CD4-positive, alpha-beta T cell treated with Interleukin-10 for 1 hour (primary cell): ENCODE measurements at regions not wholly inside any gene's neighbourhood (a gene's known extent, or its start where the extent isn't known, plus 50 kb on each side); places are given as distances from the start of the nearest gene placed in this dataset.
"Not testable (repeated sequence)": the region's sequence is repeated elsewhere in the genome, so short reads cannot be mapped to it uniquely, and the experiment has no call there.

ENCODE experiments used
- DNase-seq: peaks from one replicate; pipeline ENCODE4 v3.0.0-alpha.2; 2020

GRCh38 chr20:12698817-12699216 lies 310.0 kb upstream of the SPTLC3 start:
- DNase-seq: no peak

- DNase-seq: no peak
These were observed 309.2 kb upstream of the SPTLC3 start for GRCh38 chr20:12699374-12700228.

DNA sequence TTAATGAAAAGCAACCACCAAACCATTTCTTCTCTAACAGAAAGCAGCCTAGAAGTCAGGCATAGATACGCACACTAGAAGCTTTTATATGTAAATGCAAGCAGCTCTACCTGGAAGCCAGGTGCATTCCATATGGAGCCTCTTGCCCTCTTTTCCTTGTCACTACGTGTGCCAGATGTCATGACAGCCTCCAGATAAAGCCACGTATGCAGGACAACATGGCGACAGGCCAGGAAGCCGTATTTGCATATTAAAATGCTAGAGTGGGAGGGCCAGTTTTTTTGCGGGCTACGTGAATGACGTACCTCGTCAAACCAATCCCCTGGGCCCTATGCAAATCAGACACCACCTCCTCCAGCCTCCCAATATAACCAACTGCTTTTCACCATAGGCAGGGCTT lies 308.1 kb upstream of the SPTLC3 start:
- no peak for DNase-seq

GRCh38 chr20:12702312-12702711 lies 306.5 kb upstream of the SPTLC3 start:
- no peak for DNase-seq

- no peak for DNase-seq
These were observed 293.4 kb upstream of the SPTLC3 start for GRCh38 chr20:12715371-12715770.

DNA sequence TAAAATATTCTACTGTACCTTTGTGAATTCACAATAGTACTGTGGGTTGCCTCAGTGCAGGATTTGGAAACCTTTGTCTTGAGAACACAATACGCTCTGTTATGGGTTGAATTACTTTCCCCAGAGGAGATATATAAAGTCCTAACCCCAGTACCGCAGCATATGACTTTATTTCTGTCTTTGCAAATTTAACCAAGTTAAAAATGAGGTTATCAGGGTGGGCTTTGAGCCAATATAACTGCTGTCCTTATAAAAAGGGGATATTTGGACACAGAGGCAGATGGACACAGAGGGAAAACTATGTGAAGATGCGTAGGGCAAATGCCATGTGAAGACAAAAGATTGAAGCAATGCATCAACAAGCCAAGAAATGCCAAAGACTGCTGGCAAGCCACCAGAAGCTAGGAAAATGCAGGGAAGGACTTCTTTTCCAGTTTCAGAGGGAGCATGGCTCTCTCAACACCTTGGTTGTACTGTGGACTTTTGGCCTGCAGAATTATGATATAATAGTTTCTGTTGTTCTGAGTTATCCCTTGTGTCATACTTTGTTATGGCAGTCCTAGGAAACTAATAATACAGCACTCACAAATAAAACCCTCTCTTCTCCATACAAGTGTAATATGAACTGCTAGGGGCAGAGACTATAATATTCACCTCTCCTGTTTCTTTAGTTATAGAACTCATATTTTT lies 292.6 kb upstream of the SPTLC3 start:
- DNase-seq: no peak

- no peak for DNase-seq
These were observed 291.7 kb upstream of the SPTLC3 start for GRCh38 chr20:12717061-12717460.

DNA sequence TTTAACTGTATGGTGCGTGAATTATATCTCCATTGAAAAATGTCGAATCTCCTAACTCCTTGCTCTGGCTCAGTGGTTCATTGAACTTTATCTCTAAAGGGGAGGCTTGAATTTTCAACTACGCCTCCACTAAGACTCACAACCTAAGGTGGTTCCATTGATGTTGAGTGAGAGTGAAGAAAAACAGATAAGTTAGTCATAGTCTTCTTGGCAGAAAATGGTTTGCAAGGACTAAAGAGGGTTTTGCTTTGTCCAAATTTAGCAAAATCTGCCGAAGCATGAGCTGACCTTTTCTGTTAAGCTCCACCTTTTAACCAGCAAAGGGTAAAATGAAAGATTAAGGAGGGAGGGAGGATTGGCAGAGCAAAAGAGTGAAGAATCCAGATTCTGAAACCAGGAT lies 290.2 kb upstream of the SPTLC3 start:
- no peak for DNase-seq

DNA sequence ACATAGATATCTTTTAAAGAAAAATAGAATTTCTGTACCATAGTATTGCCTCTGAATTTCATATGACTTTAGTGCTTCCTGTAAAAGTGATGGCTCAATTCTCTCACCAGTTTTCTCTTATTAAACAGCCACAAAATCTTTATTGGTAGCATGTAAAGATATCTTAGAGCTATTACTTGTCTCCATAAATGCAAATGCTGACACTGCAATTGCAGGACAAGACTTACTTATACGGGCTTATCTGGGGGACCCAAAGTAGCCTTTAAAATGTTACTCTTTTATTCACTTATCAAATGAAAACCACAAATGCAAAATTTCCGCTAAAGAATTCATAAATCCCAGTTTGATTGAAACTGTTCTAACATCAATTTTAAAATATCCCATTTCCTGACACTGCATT lies 287.1 kb upstream of the SPTLC3 start:
- no peak for DNase-seq

- DNase-seq: no peak
These were observed 286.7 kb upstream of the SPTLC3 start for GRCh38 chr20:12722091-12722490.

- DNase-seq: no peak
These were observed 285.0 kb upstream of the SPTLC3 start for GRCh38 chr20:12723811-12724210.

- no peak for DNase-seq
These were observed 280.0 kb upstream of the SPTLC3 start for GRCh38 chr20:12728782-12729181.

DNA sequence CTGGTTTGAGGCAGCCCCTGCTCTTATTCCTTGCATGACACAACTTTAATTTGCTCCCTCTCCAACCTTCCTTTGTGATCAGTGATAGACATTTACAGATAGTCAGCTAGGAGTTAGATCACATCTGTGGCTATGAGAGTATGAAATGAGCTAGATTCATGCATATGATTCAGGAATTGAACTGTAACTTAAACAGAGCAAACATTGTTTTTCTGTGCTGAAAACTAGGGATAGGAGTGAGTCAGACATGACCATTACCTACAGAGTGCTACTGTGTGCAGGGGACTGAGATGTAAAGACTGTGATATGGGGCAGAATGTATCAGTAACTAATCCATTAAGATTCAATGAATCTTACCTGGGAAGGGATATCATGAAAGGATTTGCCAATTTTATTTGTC lies 279.4 kb upstream of the SPTLC3 start:
- no peak for DNase-seq

- no peak for DNase-seq
These were observed 275.0 kb upstream of the SPTLC3 start for GRCh38 chr20:12733811-12734210.

DNA sequence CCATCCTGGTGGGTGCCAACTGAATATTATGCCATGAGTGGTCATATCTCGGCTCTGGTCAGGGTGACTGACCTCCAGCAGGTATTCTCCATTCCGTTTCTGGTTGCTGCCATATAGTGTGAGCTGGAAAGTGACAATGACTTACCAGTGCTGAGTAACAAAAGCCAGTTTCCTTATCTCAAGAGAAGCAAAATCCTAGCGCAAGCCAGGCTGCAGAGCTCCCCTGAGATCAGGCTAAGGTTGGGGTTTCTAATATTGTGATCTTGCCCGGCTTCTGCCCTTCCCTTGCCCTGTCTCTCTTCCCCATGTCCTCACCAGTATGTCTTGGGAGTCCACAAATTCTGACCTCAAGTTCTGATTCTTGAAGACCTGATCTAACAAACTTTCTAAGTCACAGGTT lies 271.3 kb upstream of the SPTLC3 start:
- no peak for DNase-seq

DNA sequence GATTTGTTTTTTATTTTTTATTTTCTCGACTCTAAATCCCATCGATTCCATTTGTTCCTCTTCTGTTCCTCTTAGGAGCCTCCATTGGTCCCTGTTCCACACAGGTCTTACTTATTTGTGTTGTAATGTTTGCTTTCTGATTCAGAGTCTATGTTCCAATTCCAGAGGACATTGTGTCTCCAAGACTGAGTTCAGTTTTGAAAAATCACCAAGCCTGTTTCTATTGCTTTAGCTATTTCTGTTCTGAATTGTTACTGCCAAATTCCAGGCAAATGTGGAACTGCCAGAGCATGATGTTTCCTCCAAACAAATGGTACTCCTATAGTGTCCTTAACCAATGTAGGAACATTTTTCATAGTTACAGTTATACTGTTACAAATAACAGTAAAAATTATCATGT lies 270.9 kb upstream of the SPTLC3 start:
- no peak for DNase-seq

DNA sequence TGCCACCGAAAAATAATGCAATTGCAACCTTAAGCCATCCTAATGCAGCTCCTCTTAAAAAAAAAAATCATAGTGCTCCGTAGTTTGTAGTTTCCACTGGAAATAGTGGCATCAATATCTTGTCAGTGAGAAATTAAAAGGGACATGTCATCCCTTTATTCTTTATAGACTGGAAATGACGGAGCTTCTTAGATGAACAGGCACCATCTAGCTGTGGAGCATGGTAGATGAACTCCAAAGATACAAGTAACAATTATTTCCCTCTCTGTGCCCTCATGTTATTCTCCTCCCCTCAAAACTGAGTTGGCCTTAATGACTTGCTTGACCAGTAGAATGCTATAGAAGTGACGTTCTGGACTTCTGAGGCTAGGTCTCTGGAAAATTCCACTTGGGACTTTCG lies 268.1 kb upstream of the SPTLC3 start:
- no peak for DNase-seq

- DNase-seq: no peak
These were observed 264.7 kb upstream of the SPTLC3 start for GRCh38 chr20:12744037-12744436.

DNA sequence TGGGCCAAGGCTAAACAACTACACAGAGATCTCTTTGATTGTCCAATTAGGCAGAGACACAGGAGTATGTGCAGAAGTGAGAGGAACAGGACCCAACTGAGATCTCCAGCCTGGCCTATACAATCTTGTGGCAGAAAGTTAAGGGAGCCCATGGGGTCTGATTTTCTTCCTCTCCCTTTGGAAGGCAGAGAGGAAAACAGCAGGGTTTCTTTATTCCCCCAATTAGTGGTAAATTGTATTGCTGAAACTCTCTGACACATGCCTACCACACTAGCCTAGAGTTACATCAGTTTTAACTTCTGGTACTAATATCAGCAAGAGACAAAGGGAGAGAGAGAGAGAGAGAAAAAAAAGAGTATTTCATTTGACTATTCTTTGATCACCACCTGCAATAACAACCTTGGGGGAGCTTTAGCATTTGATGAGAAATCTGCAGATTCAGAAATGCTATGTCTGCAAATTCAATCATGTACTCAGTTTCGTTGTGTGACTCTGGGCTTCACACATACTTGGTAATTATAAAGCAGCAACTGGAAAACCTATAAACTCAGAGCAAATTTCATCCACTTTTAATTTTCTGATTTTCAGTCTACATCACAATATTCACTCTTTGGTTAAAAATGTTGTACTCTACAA lies 260.3 kb upstream of the SPTLC3 start:
- DNase-seq: no peak

DNA sequence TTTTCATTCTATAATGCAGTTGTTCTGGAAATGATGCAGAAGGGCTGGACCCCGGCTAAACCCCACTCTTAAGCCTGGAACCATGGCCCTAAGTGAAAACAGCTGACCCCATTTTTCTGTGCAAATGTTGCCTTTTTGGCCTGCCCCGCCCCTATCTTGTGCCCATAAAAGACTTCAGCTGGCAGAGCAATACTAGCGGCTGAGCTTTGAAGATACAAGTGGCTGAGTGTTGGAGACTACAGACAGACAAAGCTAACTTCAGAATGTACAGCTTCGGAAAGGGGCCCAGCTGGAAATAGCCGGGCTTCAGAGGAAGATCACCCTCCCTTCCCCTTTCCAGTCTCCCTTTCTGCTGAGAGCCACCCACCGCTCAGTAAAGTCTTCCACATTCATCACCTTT lies 258.6 kb upstream of the SPTLC3 start:
- no peak for DNase-seq

GRCh38 chr20:12752900-12753693 lies 255.7 kb upstream of the SPTLC3 start:
- DNase-seq: not testable (repeated sequence)

- DNase-seq: not testable (repeated sequence)
These were observed 255.0 kb upstream of the SPTLC3 start for GRCh38 chr20:12753742-12754141.

GRCh38 chr20:12759493-12759892 lies 249.3 kb upstream of the SPTLC3 start:
- DNase-seq: not testable (repeated sequence)
